Naive thymus-derived CD4-positive, alpha-beta T cell (primary cell): ENCODE measurements at regions not wholly inside any gene's neighbourhood (a gene's known extent, or its start where the extent isn't known, plus 50 kb on each side); places are given as distances from the start of the nearest gene placed in this dataset.
"Not testable (repeated sequence)": the region's sequence is repeated elsewhere in the genome, so short reads cannot be mapped to it uniquely, and the experiment has no call there.

Experiments
- ATAC-seq: fragments of 150-1000 bp; cut with Tn5 transposase; 2 replicates; pipeline ENCODE4 v1.10.0; 2021; ENCODE audit warnings: mild to moderate bottlenecking, moderate library complexity
- CTCF ChIA-PET: fragments of 350-600 bp; sonication (Branson Sonifier 250); formaldehyde crosslinking; loops from one replicate; lab custom pipeline; 2021; ENCODE audit warnings: antibody characterized with exemption; lab: Charles Lee
- POLR2A ChIA-PET: fragments of 350-600 bp; sonication (Branson Sonifier 250); formaldehyde crosslinking; loops from one replicate; lab custom pipeline; 2021; ENCODE audit warnings: antibody characterized with exemption, inconsistent platforms; lab: Charles Lee
- DNase-seq, 9 donors: peaks; one replicate each; pipeline versions ENCODE4 v3.0.0 to v3.0.0-alpha.2; 2020 to 2022; ENCODE audit warnings: mixed read lengths in 1 of 9
- H3K27ac ChIP-seq: one replicate; pipeline ENCODE4 v1.7.0; 2013; ENCODE audit warnings: mild to moderate bottlenecking, low read depth, low read length, moderate library complexity
- H3K27me3 ChIP-seq, 2 donors: one replicate each; pipeline ENCODE4 v1.7.0; 2013; ENCODE audit warnings: low read length in 2 of 2, mild to moderate bottlenecking in 2 of 2, moderate library complexity in 2 of 2; ENCODE audit not compliant: control insufficient read depth in 2 of 2, insufficient read depth in 2 of 2
- H3K36me3 ChIP-seq, 3 experiments: 1 replicate in 2 of 3; 2 replicates in 1 of 3; pipeline ENCODE4 v1.7.0; 2013; ENCODE audit warnings: low read length in 3 of 3, mild to moderate bottlenecking in 3 of 3, moderate library complexity in 1 of 3; ENCODE audit not compliant: insufficient read depth in 3 of 3, control insufficient read depth in 2 of 3
- H3K4me1 ChIP-seq, 2 donors: one replicate each; pipeline ENCODE4 v1.7.0; 2013; ENCODE audit warnings: low read length in 2 of 2, mild to moderate bottlenecking in 2 of 2, moderate library complexity in 1 of 2; ENCODE audit not compliant: control insufficient read depth in 2 of 2, insufficient read depth in 2 of 2
- H3K4me3 ChIP-seq: 2 replicates; pipeline ENCODE4 v1.7.0; 2013; ENCODE audit warnings: mild to moderate bottlenecking, low read length
- H3K9me3 ChIP-seq, 3 experiments: 1 replicate in 2 of 3; 2 replicates in 1 of 3; pipeline ENCODE4 v1.7.0; 2013; ENCODE audit warnings: low read length in 3 of 3; ENCODE audit not compliant: control insufficient read depth in 2 of 3
- H3K27ac Mint-ChIP-seq, 9 donors: one replicate each; pipeline ENCODE4 v1.8.0; 2020 to 2022; ENCODE audit warnings: mixed read lengths in 9 of 9, mild to moderate bottlenecking in 8 of 9, moderate library complexity in 5 of 9, inconsistent platforms in 2 of 9
- H3K27me3 Mint-ChIP-seq, 5 donors: one replicate each; pipeline ENCODE4 v1.8.0; 2021 to 2022; ENCODE audit warnings: mixed read lengths in 5 of 5, mild to moderate bottlenecking in 1 of 5
- H3K36me3 Mint-ChIP-seq, 5 donors: one replicate each; pipeline ENCODE4 v1.8.0; 2020 to 2022; ENCODE audit warnings: mixed read lengths in 5 of 5, mild to moderate bottlenecking in 3 of 5, inconsistent platforms in 1 of 5
- H3K4me1 Mint-ChIP-seq, 7 donors: one replicate each; pipeline ENCODE4 v1.8.0; 2020 to 2022; ENCODE audit warnings: mixed read lengths in 7 of 7, mild to moderate bottlenecking in 3 of 7, inconsistent platforms in 1 of 7
- H3K4me3 Mint-ChIP-seq, 10 donors: one replicate each; pipeline ENCODE4 v1.8.0; 2020 to 2022; ENCODE audit warnings: mild to moderate bottlenecking in 10 of 10, mixed read lengths in 10 of 10, moderate library complexity in 6 of 10, inconsistent platforms in 2 of 10
- H3K9me3 Mint-ChIP-seq, 11 donors: one replicate each; pipeline ENCODE4 v1.8.0; 2020 to 2022; ENCODE audit warnings: mixed read lengths in 11 of 11, mild to moderate bottlenecking in 4 of 11, inconsistent platforms in 1 of 11, moderate library complexity in 1 of 11
- intact Hi-C, 2 donors: fragments of 100-400 bp; cut with micrococcal nuclease; formaldehyde crosslinking; loops; one replicate each; pipeline ENCODE4 v1.15.1; 2023

GRCh38 chr3:144746631-144747030 lies 775.0 kb downstream of the DIPK2A start:
- H3K27me3 Mint-ChIP-seq, result no peaks in the 10 kb centered on the region
- no peaks in the 10 kb centered on the region for H3K36me3 ChIP-seq
- H3K27me3 ChIP-seq, result no peaks in the 10 kb centered on the region
- H3K27ac Mint-ChIP-seq, result no peak overlapping the region
- H3K4me3 Mint-ChIP-seq, result no peak overlapping the region
- H3K4me3 ChIP-seq, result no peak overlapping the region
- H3K9me3 Mint-ChIP-seq, result peaks cover 0 to 10% (median 0%) of the 10 kb centered on the region in 11 donors
- H3K9me3 ChIP-seq, result no peaks in the 10 kb centered on the region
- POLR2A ChIA-PET, result no interaction called here
- CTCF ChIA-PET, result no interaction called here
- intact Hi-C loops, result no loop called here
- H3K4me1 Mint-ChIP-seq, result no peaks in the 10 kb centered on the region
- no peak for DNase-seq
- H3K27ac ChIP-seq, result no peak overlapping the region
- no peaks in the 10 kb centered on the region for H3K36me3 Mint-ChIP-seq
- ATAC-seq, result no peak
- H3K4me1 ChIP-seq, result no peaks in the 10 kb centered on the region

- ATAC-seq, H3K27me3 ChIP-seq, H3K9me3 Mint-ChIP-seq, H3K4me3 ChIP-seq, intact Hi-C loops, CTCF ChIA-PET, H3K36me3 Mint-ChIP-seq, H3K9me3 ChIP-seq, H3K27ac Mint-ChIP-seq, H3K4me3 Mint-ChIP-seq, POLR2A ChIA-PET, H3K4me1 Mint-ChIP-seq, H3K27ac ChIP-seq, H3K36me3 ChIP-seq, H3K4me1 ChIP-seq, DNase-seq, H3K27me3 Mint-ChIP-seq: not testable (repeated sequence)
Measured at GRCh38 chr3:144749536-144750253, 778.1 kb downstream of the DIPK2A start.

- Mint-ChIP-seq H3K36me3 (no peaks in the 10 kb centered on the region), H3K9me3 (peaks cover 0 to 9% (median 0%) of the 10 kb centered on the region in 11 donors), H3K4me1 (no peaks in the 10 kb centered on the region), H3K27me3 (no peaks in the 10 kb centered on the region), H3K27ac (no peak overlapping the region), H3K4me3 (no peak overlapping the region)
- Histone ChIP-seq H3K27me3 (no peaks in the 10 kb centered on the region), H3K27ac (no peak overlapping the region), H3K9me3 (no peaks in the 10 kb centered on the region), H3K36me3 (no peaks in the 10 kb centered on the region), H3K4me1 (no peaks in the 10 kb centered on the region), H3K4me3 (no peak overlapping the region)
- ChIA-PET CTCF (no interaction called here), POLR2A (no interaction called here)
- no peak for DNase-seq
- intact Hi-C loops, result no loop called here
- no peak for ATAC-seq
Measured at GRCh38 chr3:144754076-144754783, 782.6 kb downstream of the DIPK2A start.

- ChIA-PET CTCF (no interaction called here), POLR2A (no interaction called here)
- Histone ChIP-seq H3K9me3 (no peaks in the 10 kb centered on the region), H3K36me3 (no peaks in the 10 kb centered on the region), H3K4me3 (no peak overlapping the region), H3K27ac (no peak overlapping the region), H3K4me1 (no peaks in the 10 kb centered on the region), H3K27me3 (no peaks in the 10 kb centered on the region)
- Mint-ChIP-seq H3K27ac (no peak overlapping the region), H3K9me3 (peaks cover 0 to 8% (median 0%) of the 10 kb centered on the region in 11 donors), H3K4me3 (no peak overlapping the region), H3K36me3 (no peaks in the 10 kb centered on the region), H3K4me1 (no peaks in the 10 kb centered on the region), H3K27me3 (no peaks in the 10 kb centered on the region)
- no peak for DNase-seq
- ATAC-seq, result no peak
- intact Hi-C loops, result no loop called here
Measured at GRCh38 chr3:144756704-144757440, 785.2 kb downstream of the DIPK2A start.

- H3K4me3 Mint-ChIP-seq, result no peak overlapping the region
- Histone ChIP-seq H3K27ac (no peak overlapping the region), H3K36me3 (no peaks in the 10 kb centered on the region), H3K27me3 (no peaks in the 10 kb centered on the region), H3K9me3 (no peaks in the 10 kb centered on the region), H3K4me1 (no peaks in the 10 kb centered on the region), H3K4me3 (no peak overlapping the region)
- intact Hi-C loops, result no loop called here
- ATAC-seq (no peak), DNase-seq (no peak)
- H3K36me3 Mint-ChIP-seq, result no peaks in the 10 kb centered on the region
- CTCF ChIA-PET, result no interaction called here
- H3K27ac Mint-ChIP-seq, result no peak overlapping the region
- H3K4me1 Mint-ChIP-seq, result no peaks in the 10 kb centered on the region
- POLR2A ChIA-PET, result no interaction called here
- H3K27me3 Mint-ChIP-seq, result no peaks in the 10 kb centered on the region
- H3K9me3 Mint-ChIP-seq, result peaks cover 0 to 5% (median 0%) of the 10 kb centered on the region in 11 donors
Measured at GRCh38 chr3:144760831-144761230, 789.2 kb downstream of the DIPK2A start.

GRCh38 chr3:144762091-144762490 lies 790.5 kb downstream of the DIPK2A start:
- ChIA-PET POLR2A (no interaction called here), CTCF (no interaction called here)
- ATAC-seq (no peak), DNase-seq (no peak)
- Histone ChIP-seq H3K36me3 (no peaks in the 10 kb centered on the region), H3K4me1 (no peaks in the 10 kb centered on the region), H3K27me3 (no peaks in the 10 kb centered on the region), H3K4me3 (no peak overlapping the region), H3K9me3 (no peaks in the 10 kb centered on the region), H3K27ac (no peak overlapping the region)
- Mint-ChIP-seq H3K36me3 (no peaks in the 10 kb centered on the region), H3K4me3 (no peak overlapping the region), H3K4me1 (no peaks in the 10 kb centered on the region), H3K27ac (no peak overlapping the region), H3K9me3 (peaks cover 0 to 5% (median 0%) of the 10 kb centered on the region in 11 donors), H3K27me3 (no peaks in the 10 kb centered on the region)
- intact Hi-C loops, result no loop called here
